GM10248 (cell line): ENCODE measurements at regions not wholly inside any gene's neighbourhood (a gene's known extent, or its start where the extent isn't known, plus 50 kb on each side); places are given as distances from the start of the nearest gene placed in this dataset.

Source experiments
- CTCF ChIA-PET: fragments of 300-600 bp; sonication (Branson Sonifier 250); formaldehyde crosslinking; extraction: SDS; loops from one replicate; lab custom pipeline; 2021; ENCODE audit warnings: antibody characterized with exemption; lab: Yijun Ruan, JAX
- POLR2A ChIA-PET: fragments of 350-650 bp; sonication (Branson Sonifier 250); formaldehyde crosslinking; extraction: SDS; loops from one replicate; lab custom pipeline; 2020; ENCODE audit warnings: antibody characterized with exemption; lab: Yijun Ruan, JAX
- DNase-seq: peaks from one replicate; pipeline ENCODE4 v3.0.0; 2012; ENCODE audit errors: extremely low spot score
- TF ChIP-seq, protein P1 (sequence below): IDR thresholded peaks from 2 replicates; pipeline ENCODE4 v1.5.1; 2012; ENCODE audit warnings: mild to moderate bottlenecking, low read depth; ENCODE audit errors: extremely low read depth, missing control alignments, control extremely low read depth

DNA sequence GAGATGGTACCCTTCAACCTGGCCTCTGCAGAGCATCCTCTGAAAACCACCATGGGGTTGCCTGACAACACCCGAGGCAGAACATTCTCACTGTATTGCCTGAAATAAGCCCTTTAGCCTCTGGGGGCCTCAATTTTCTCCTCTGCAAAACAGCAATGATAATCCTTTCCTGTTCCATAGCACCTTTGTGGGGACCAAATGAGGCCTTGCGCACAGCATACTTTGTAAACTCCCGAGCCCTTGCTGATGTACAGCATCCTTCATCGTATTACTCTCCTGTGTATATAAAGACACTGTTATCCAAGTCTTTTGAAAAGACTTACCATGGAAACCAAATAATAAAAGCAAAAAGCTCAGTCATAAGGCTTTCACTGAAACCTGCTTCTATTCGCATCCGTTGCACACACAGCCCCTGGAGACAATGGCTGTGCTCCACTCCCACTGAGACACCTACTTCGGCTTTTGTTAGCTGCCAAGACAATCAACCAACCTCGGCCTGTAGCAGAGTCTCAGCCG is 276.0 kb downstream of the FOXO1 start:
- TF ChIP-seq, protein P1, sequence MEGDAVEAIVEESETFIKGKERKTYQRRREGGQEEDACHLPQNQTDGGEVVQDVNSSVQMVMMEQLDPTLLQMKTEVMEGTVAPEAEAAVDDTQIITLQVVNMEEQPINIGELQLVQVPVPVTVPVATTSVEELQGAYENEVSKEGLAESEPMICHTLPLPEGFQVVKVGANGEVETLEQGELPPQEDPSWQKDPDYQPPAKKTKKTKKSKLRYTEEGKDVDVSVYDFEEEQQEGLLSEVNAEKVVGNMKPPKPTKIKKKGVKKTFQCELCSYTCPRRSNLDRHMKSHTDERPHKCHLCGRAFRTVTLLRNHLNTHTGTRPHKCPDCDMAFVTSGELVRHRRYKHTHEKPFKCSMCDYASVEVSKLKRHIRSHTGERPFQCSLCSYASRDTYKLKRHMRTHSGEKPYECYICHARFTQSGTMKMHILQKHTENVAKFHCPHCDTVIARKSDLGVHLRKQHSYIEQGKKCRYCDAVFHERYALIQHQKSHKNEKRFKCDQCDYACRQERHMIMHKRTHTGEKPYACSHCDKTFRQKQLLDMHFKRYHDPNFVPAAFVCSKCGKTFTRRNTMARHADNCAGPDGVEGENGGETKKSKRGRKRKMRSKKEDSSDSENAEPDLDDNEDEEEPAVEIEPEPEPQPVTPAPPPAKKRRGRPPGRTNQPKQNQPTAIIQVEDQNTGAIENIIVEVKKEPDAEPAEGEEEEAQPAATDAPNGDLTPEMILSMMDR = no peak
- POLR2A ChIA-PET = no interaction called here
- no peak for DNase-seq
- CTCF ChIA-PET = interaction anchor here (1.0 to 1.4 kb wide), 2 partner anchors 44 to 321 kb away, joined by 3 read pairs; no protein-coding TSS in a partner anchor

DNA sequence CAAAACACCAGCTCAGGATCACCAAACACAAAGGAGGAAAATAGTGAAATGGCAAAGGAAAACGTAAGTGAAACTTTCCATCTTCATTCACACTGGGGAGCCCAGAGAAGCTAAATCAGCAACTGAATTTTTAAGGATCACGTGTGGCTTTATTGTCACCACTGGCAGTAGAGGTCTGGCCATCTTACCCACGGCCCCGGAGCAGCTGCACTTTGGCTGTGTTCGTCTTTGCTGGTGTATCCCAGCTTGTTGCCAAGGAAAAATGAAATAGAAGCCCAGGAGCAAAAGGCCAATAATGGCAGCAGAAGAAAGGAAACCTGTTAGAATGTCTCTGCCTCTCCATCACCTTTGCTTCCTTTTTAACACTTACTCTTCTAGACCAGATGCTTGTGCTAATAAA is 274.7 kb downstream of the FOXO1 start:
- ChIA-PET CTCF (no interaction called here), POLR2A (no interaction called here)
- DNase-seq = no peak
- TF ChIP-seq, protein P1 = no peak

DNA sequence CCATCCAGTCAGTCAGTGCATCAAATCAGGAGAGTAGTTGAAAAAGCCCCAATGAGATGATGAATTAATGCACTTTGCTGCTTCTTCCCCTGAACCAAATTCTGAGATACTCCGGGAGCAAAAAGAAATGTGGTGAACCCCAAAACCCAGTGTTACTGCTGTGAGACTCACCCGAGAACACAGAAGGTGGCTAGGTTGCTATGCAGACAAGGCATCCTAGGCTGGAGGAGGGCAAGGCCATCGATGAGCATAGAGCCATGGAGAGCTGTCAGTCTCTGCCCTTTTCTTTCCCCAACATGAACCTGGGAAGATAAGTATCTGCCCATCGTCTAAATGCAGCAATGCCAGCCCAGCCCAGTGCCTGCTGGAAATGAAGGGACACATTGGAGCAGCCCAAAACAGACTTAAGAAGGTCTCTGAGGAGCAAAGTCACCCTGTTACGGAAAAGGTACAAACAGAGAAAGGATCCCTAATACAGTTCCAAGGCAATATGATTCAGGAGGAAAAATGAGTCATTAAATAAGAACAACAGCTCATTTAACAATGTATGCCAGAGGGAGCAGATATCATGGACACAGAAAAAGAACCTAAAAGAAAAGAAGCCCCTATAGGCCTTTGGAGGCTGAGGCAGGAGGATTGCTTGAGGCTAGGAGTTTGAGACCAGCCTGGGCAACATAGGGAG is 272.0 kb downstream of the FOXO1 start:
- no peak for DNase-seq
- CTCF ChIA-PET = interaction anchor here (0.7 kb wide), 1 partner anchor 20 kb away, joined by 3 read pairs; no protein-coding TSS in a partner anchor
- POLR2A ChIA-PET = no interaction called here
- TF ChIP-seq, protein P1 = no peak

DNA sequence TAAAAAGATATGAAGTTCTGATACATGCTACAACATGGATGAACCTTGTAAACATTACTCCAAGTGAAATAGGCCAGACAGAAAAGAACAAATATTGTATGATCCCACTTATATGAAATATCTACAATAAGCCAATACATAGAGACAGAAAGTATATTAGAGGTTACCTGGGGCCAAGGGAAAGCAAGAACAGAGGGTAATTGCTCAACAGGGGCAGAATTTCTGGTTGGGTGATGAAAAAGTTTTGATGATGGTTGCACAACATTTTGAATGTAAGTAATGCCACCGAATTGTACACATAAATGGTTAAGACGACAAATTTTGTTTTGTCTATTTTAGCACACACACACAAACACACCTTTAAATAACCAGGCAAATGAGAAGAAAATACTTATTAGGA is 268.4 kb downstream of the FOXO1 start:
- POLR2A ChIA-PET = no interaction called here

DNA sequence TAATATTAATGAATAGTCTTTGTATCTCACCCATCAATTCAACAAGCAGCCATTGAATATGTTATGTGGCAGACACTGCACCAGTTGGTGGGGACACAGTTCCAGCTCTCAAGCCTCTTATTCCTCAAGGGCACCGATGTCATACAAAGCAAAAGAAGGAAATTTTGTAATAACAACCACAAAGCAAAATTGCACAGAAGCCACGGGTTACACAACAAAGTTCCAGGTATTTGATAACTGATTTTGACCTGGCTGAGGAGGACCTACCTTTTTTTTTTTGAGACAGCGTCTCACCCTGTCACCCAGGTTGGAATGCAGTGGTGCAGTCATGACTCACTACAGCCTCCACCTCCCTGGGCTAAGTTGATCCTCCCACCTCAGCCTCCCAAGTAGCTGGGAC is 266.7 kb downstream of the FOXO1 start:
- ChIA-PET CTCF (no interaction called here), POLR2A (no interaction called here)
- no peak for DNase-seq
- TF ChIP-seq, protein P1 = no peak

More for the DNA sequence above, 268.4 kb downstream of the FOXO1 start:
- TF ChIP-seq, protein P1 = no peak
- CTCF ChIA-PET = no interaction called here
- no peak for DNase-seq

DNA sequence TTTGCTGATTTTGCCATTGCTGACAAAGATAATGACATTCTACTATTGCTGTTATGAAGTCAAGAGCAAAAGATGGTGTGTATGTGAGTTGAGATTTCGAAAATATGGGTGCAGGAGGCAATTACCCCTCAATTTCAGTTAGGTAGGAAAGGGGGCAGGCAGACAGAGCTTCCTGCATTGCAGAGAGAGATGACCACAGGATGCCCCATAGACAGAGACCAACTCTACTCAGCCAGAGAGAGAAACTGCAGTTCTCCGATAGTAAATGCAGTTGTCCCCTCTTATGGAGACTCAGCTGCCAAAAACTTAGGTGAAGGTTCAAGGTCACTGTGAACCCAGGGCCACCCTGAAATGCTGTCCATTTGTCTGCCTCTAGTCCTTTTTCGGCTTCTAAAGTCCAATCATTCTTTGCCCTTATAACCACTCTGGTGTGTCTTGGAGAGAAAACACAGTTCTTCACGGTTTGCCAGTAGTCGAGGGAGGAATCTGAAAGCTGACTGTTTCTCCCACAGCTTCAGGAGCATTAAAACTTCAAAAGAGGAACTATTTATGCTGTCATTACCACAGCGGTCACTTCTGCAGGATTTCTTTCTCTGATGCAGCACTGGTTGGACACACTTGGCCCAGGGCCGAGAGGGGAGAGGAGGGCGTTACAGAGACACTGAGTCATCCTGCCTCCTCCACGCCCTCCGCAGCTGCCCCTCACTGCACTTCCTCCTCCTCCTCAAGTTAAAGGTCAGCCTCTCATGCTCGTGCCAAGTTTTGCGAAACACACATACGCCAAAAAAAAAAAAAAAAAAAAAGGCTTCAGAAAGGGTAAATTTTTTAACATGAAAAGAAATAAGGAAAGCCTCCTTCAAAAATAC is 264.3 kb downstream of the FOXO1 start:
- CTCF ChIA-PET = interaction anchor here (1.1 kb wide), 1 partner anchor 74 kb away, joined by 4 read pairs; no protein-coding TSS in a partner anchor
- TF ChIP-seq, protein P1 = no peak
- DNase-seq = peak; percentile 79
- POLR2A ChIA-PET = no interaction called here
